ENCODE measurements at regions not wholly inside any gene's neighbourhood (a gene's known extent, or its start where the extent isn't known, plus 50 kb on each side); places are given as distances from the start of the nearest gene placed in this dataset.
A peak's percentile ranks its signal among the peaks of the same experiment; 100 is the strongest.

DNA sequence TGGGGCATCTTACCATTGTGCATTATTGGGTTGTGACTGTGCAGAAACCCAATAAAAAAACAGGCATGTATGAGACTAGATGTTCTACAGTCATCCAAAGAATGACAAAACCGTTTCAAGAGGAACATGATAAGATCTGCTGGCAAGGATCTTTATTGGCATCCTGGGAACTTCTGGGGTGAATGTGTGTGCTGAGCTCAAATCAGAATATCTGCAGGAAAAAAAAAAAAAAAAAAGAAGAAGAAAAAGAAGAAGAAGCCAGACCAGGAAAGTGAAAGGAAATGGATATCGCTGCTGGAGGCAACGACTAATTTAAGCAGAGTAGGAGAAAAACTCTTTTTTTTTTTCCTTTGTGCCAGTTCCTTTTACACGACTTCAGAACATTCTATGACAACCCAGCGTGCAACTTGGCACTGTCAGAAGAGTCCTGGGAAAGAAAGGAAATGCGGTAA is 484.2 kb upstream of the BOD1L1 start (continued):
- TF ChIP-seq, protein P1, sequence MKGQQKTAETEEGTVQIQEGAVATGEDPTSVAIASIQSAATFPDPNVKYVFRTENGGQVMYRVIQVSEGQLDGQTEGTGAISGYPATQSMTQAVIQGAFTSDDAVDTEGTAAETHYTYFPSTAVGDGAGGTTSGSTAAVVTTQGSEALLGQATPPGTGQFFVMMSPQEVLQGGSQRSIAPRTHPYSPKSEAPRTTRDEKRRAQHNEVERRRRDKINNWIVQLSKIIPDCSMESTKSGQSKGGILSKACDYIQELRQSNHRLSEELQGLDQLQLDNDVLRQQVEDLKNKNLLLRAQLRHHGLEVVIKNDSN (IDR thresholded peaks at IDR 0.05; ENCODE audit: borderline replicate concordance, low read depth): peak; percentile 24; the same call in 1 of the 2 replicates

DNA sequence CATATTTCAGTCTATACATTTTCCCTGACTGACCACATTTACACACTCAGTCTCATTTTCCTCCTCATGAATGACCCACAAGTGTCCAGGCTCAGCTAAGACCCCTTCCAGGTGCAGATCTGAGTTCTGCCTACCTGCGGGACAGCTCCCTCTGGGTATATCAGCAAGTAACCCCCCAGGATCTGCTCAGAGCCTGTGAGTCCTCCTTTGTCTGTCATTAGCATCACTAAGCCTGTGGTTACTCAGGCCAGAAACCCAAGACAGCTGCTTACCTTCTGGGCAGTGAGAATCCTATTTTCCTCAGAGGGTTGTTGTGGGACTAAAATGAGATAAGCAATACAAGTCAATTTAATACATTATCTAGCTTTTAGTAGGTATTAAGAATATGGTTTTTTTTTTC is 487.6 kb upstream of the BOD1L1 start:
- peaks cover 28% of the 10 kb centered on the region for H3F3A ChIP-seq (replicated peaks; ENCODE audit: insufficient read depth)
- no peak overlapping the region; a peak in 1 of 4 replicates for H3K4me3 ChIP-seq (ENCODE audit: low read depth in 2 of 2, low read length in 1 of 2)
- WGBS (ENCODE audit: low lambda C conversion rate): 100% methylated on average over 1 of the region's 1 CpG
- peaks cover 3 to 33% of the 10 kb centered on the region in 2 experiments for H3K4me1 ChIP-seq (ENCODE audit: control insufficient read depth in 1 of 2, insufficient read depth in 2 of 2, low read depth in 1 of 2, low read length in 1 of 2)
- DNase-seq: no peak
- H3K9me3 ChIP-seq: no peaks in the 10 kb centered on the region
- ChIA-PET POLR2A (no interaction called here), CTCF (interaction anchor here (0.9 to 1.0 kb wide), 2 partner anchors 457 to 461 kb away, joined by 3 read pairs; no protein-coding TSS in a partner anchor)
- 0 out of 2 replicates have a peak overlapping the region, but pooled peaks have one; percentile 16 for H3K9ac ChIP-seq
- no peak for TF ChIP-seq MXI1 (IDR thresholded peaks at IDR 0.05; ENCODE audit: low read depth, low read length)
- TF ChIP-seq EP300 (IDR thresholded peaks at IDR 0.05; ENCODE audit: borderline replicate concordance in 1 of 2, low read depth in 1 of 2, low read length in 1 of 2): no peak
- no peak for TF ChIP-seq RFX5 (IDR thresholded peaks at IDR 0.05; ENCODE audit: low read length)
- TF ChIP-seq GATA2 (CRISPR knock-in tag; IDR thresholded peaks at IDR 0.05): no peak
- TF ChIP-seq EZH2phosphoT487 (IDR thresholded peaks at IDR 0.05; ENCODE audit: borderline replicate concordance, low read depth): no peak
- no peak for TF ChIP-seq FOXM1 (IDR thresholded peaks at IDR 0.05; ENCODE audit: low read depth)
- TF ChIP-seq RXRA (IDR thresholded peaks at IDR 0.05; ENCODE audit: borderline replicate concordance, low read depth): no peak
- TF ChIP-seq, protein P2, sequence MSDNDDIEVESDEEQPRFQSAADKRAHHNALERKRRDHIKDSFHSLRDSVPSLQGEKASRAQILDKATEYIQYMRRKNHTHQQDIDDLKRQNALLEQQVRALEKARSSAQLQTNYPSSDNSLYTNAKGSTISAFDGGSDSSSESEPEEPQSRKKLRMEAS (IDR thresholded peaks at IDR 0.05; ENCODE audit: low read depth): no peak
- no peak for TF ChIP-seq JUND (IDR thresholded peaks at IDR 0.05)
- no peak overlapping the region; a peak in 1 of 4 replicates for H3K27ac ChIP-seq (ENCODE audit: low read depth in 2 of 2, low read length in 1 of 2)
- peaks cover 70% of the 10 kb centered on the region for H3K79me2 ChIP-seq (ENCODE audit: insufficient read depth)
- H3K9me2 ChIP-seq: no peaks in the 10 kb centered on the region
- H2AFZ ChIP-seq (ENCODE audit: low read depth): no peak overlapping the region
- H3K27me3 ChIP-seq (ENCODE audit: insufficient read depth): no peaks in the 10 kb centered on the region
- peak overlapping the region; percentile 77; the same call in 1 of the 2 replicates for H3K4me2 ChIP-seq
- peaks cover 0 to 3% of the 10 kb centered on the region in 2 experiments for H3K36me3 ChIP-seq (replicated peaks in 1 of 2; ENCODE audit: control insufficient read depth in 1 of 2, insufficient read depth in 2 of 2, low read length in 1 of 2)
- H4K20me1 ChIP-seq (ENCODE audit: insufficient read depth): no peaks in the 10 kb centered on the region

DNA sequence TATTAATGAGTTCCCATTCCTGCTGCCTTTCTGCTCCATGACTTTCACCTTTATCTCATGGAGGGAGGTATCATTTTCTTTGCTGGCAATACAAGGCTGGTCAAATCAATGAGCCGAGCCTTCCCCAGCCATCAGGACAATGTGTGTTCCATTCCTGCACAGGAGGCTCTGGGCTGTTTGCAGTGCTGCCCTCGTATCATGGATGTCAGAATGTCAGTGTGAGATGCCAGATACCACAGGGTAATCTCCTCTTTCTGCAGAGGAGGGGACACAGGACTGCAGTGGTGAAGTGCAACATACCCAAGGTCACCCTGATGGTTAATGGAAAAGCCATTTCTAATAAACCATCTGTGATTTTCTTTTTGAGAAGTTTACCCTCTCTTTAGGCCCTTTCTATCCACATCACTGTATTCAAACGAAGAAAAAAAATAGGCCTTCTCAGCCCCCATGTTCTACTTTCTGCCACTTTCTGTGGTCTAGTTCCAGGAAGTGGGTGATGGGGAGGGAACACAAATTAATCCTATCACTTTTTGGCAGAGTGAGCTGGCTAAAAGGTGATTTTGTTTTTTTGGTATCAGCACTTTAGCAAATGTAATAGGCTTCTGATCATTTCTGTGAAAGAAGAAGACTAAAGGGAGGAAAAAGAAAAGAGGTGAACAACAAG is 490.2 kb upstream of the BOD1L1 start:
- Histone ChIP-seq H3K9ac (no peak overlapping the region; the same call in 1 of the 2 replicates), H3K4me2 (no peak overlapping the region), H3F3A (replicated peaks; ENCODE audit: insufficient read depth) (peaks cover 4% of the 10 kb centered on the region), H3K79me2 (ENCODE audit: insufficient read depth) (peaks cover 90% of the 10 kb centered on the region), H2AFZ (ENCODE audit: low read depth) (no peak overlapping the region), H3K27ac (ENCODE audit: low read depth in 2 of 2, low read length in 1 of 2) (no peak overlapping the region), H3K9me2 (no peaks in the 10 kb centered on the region), H3K36me3 (replicated peaks in 1 of 2; ENCODE audit: control insufficient read depth in 1 of 2, insufficient read depth in 2 of 2, low read length in 1 of 2) (peaks cover 0 to 6% of the 10 kb centered on the region in 2 experiments), H4K20me1 (ENCODE audit: insufficient read depth) (no peaks in the 10 kb centered on the region), H3K4me3 (ENCODE audit: low read depth in 2 of 2, low read length in 1 of 2) (no peak overlapping the region), H3K4me1 (ENCODE audit: control insufficient read depth in 1 of 2, insufficient read depth in 2 of 2, low read depth in 1 of 2, low read length in 1 of 2) (peaks cover 3 to 19% of the 10 kb centered on the region in 2 experiments; a peak in 3 of 4 replicates), H3K9me3 (no peaks in the 10 kb centered on the region), H3K27me3 (ENCODE audit: insufficient read depth) (no peaks in the 10 kb centered on the region)
- POLR2A ChIA-PET: no interaction called here
- no peak for DNase-seq
- 90% methylated on average over 3 of the region's 3 CpGs for WGBS (ENCODE audit: low lambda C conversion rate)
- CTCF ChIA-PET: no interaction called here
- TF ChIP-seq EP300 (IDR thresholded peaks at IDR 0.05; ENCODE audit: borderline replicate concordance in 1 of 2, low read depth in 1 of 2, low read length in 1 of 2) (no peak), FOXJ3 (CRISPR knock-in tag; IDR thresholded peaks at IDR 0.05) (no peak), RXRA (IDR thresholded peaks at IDR 0.05; ENCODE audit: borderline replicate concordance, low read depth) (no peak), GATA2 (CRISPR knock-in tag; IDR thresholded peaks at IDR 0.05) (no peak), FOSL2 (IDR thresholded peaks at IDR 0.05; ENCODE audit: borderline replicate concordance, low read depth) (no peak), GABPA (IDR thresholded peaks at IDR 0.05; ENCODE audit: low read depth) (no peak), EZH2phosphoT487 (IDR thresholded peaks at IDR 0.05; ENCODE audit: borderline replicate concordance, low read depth) (no peak), TAF1 (IDR thresholded peaks at IDR 0.05; ENCODE audit: borderline replicate concordance, low read depth, low read length) (no peak), SIN3A (IDR thresholded peaks at IDR 0.05; ENCODE audit: borderline replicate concordance, low read depth, low read length) (no peak), ELF1 (IDR thresholded peaks at IDR 0.05) (no peak), JUND (IDR thresholded peaks at IDR 0.05) (no peak), RAD21 (IDR thresholded peaks at IDR 0.05; ENCODE audit: low read length) (no peak)
- TF ChIP-seq, protein P1 (IDR thresholded peaks at IDR 0.05; ENCODE audit: borderline replicate concordance, low read depth): no peak
- TF ChIP-seq, protein P3, sequence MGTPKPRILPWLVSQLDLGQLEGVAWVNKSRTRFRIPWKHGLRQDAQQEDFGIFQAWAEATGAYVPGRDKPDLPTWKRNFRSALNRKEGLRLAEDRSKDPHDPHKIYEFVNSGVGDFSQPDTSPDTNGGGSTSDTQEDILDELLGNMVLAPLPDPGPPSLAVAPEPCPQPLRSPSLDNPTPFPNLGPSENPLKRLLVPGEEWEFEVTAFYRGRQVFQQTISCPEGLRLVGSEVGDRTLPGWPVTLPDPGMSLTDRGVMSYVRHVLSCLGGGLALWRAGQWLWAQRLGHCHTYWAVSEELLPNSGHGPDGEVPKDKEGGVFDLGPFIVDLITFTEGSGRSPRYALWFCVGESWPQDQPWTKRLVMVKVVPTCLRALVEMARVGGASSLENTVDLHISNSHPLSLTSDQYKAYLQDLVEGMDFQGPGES (IDR thresholded peaks at IDR 0.05; ENCODE audit: low read depth, low read length): no peak

Data from SK-N-SH (cell line).